Posterior vena cava (tissue), 2 donors: ENCODE measurements at regions not wholly inside any gene's neighbourhood (a gene's known extent, or its start where the extent isn't known, plus 50 kb on each side); places are given as distances from the start of the nearest gene placed in this dataset.
"Not testable (repeated sequence)": the region's sequence is repeated elsewhere in the genome, so short reads cannot be mapped to it uniquely, and the experiment has no call there.

Experiments used
- DNase-seq: peaks from one replicate; pipeline ENCODE4 v3.0.0-alpha.2; 2020; ENCODE audit warnings: low spot score
- intact Hi-C, 2 donors: fragments of 100-400 bp; cut with DNase I; formaldehyde crosslinking; loops; one replicate each; pipeline versions ENCODE4 v1.14.1 to v1.14.2; 2022 to 2023
- donor health status: DM: yes; HTN: yes; CAD: no.
- donor health status: DM: yes; HTN: yes; CAD: no.

- no peak for DNase-seq
- intact Hi-C loops: no loop called here
These were observed 1274.7 kb upstream of the PABPC4L start for GRCh38 chr4:135476272-135476671.

GRCh38 chr4:135464311-135464710, 1262.7 kb upstream of the PABPC4L start:
- intact Hi-C loops: no loop called here
- DNase-seq: no peak

- intact Hi-C loops, DNase-seq: not testable (repeated sequence)
These were observed 1246.0 kb upstream of the PABPC4L start for GRCh38 chr4:135447598-135447997.

GRCh38 chr4:135434936-135435335, 1233.3 kb upstream of the PABPC4L start:
- no peak for DNase-seq
- intact Hi-C loops: no loop called here

GRCh38 chr4:135429528-135429927, 1227.9 kb upstream of the PABPC4L start:
- DNase-seq: no peak
- intact Hi-C loops: no loop called here

GRCh38 chr4:135418353-135418752, 1216.8 kb upstream of the PABPC4L start:
- DNase-seq: no peak
- intact Hi-C loops: loop anchor here in 1 of 2 donors (5.0 kb wide), 1 partner anchor 1156 kb away; no protein-coding TSS in a partner anchor

GRCh38 chr4:135412213-135412612, 1210.6 kb upstream of the PABPC4L start:
- no peak for DNase-seq
- intact Hi-C loops: no loop called here

- no peak for DNase-seq
- intact Hi-C loops: no loop called here
These were observed 1209.7 kb upstream of the PABPC4L start for GRCh38 chr4:135411251-135411650.

- intact Hi-C loops, DNase-seq: not testable (repeated sequence)
These were observed 1207.7 kb upstream of the PABPC4L start for GRCh38 chr4:135409261-135409660.

- no peak for DNase-seq
- intact Hi-C loops: no loop called here
These were observed 1206.5 kb upstream of the PABPC4L start for GRCh38 chr4:135408109-135408508.

GRCh38 chr4:135406597-135406996, 1205.0 kb upstream of the PABPC4L start:
- DNase-seq, intact Hi-C loops: not testable (repeated sequence)

- intact Hi-C loops: no loop called here
These were observed 1184.4 kb upstream of the PABPC4L start for GRCh38 chr4:135385830-135386581.

GRCh38 chr4:135383356-135384288, 1182.0 kb upstream of the PABPC4L start:
- intact Hi-C loops: no loop called here
- DNase-seq: no peak

More at GRCh38 chr4:135385830-135386581, 1184.4 kb upstream of the PABPC4L start:
- no peak for DNase-seq

GRCh38 chr4:135382280-135382959, 1180.8 kb upstream of the PABPC4L start:
- no peak for DNase-seq
- intact Hi-C loops: no loop called here

GRCh38 chr4:135372131-135372530, 1170.5 kb upstream of the PABPC4L start:
- no peak for DNase-seq
- intact Hi-C loops: no loop called here

GRCh38 chr4:135371137-135371536, 1169.5 kb upstream of the PABPC4L start:
- intact Hi-C loops: no loop called here
- DNase-seq: no peak

- intact Hi-C loops: no loop called here
- no peak for DNase-seq
These were observed 1167.2 kb upstream of the PABPC4L start for GRCh38 chr4:135368831-135369230.

GRCh38 chr4:135365065-135365464, 1163.5 kb upstream of the PABPC4L start:
- intact Hi-C loops: no loop called here
- DNase-seq: no peak

- intact Hi-C loops: no loop called here
- DNase-seq: no peak
These were observed 1157.5 kb upstream of the PABPC4L start for GRCh38 chr4:135359128-135359527.

GRCh38 chr4:135357091-135357490, 1155.5 kb upstream of the PABPC4L start:
- DNase-seq: no peak
- intact Hi-C loops: no loop called here
